Neuronal stem cell (in vitro differentiated cells): ENCODE measurements at regions not wholly inside any gene's neighbourhood (a gene's known extent, or its start where the extent isn't known, plus 50 kb on each side); places are given as distances from the start of the nearest gene placed in this dataset.
A peak's percentile ranks its signal among the peaks of the same experiment; 100 is the strongest.
"Not testable (repeated sequence)": the region's sequence is repeated elsewhere in the genome, so short reads cannot be mapped to it uniquely, and the experiment has no call there.

ENCODE experiments used
- DNase-seq: peaks from one replicate; pipeline ENCODE4 v3.0.0-alpha.2; 2013; ENCODE audit warnings: low spot score
- H2AFZ ChIP-seq: one replicate; pipeline ENCODE4 v1.6.1; 2013; ENCODE audit warnings: mild to moderate bottlenecking, low read length, inconsistent platforms
- H2AK5ac ChIP-seq: 2 replicates; pipeline ENCODE4 v1.6.1; 2013; ENCODE audit warnings: low read depth, mild to moderate bottlenecking, inconsistent platforms, low read length, moderate library complexity, mixed read lengths
- H2BK120ac ChIP-seq: 2 replicates; pipeline ENCODE4 v1.6.1; 2013; ENCODE audit warnings: low read depth, mild to moderate bottlenecking, inconsistent platforms, low read length, moderate library complexity, mixed read lengths
- H2BK12ac ChIP-seq: one replicate; pipeline ENCODE4 v1.6.1; 2013; ENCODE audit warnings: low read length, inconsistent platforms
- H2BK15ac ChIP-seq: 2 replicates; pipeline ENCODE4 v1.6.1; 2013; ENCODE audit warnings: mild to moderate bottlenecking, low read length, inconsistent platforms, mixed read lengths
- H2BK5ac ChIP-seq: one replicate; pipeline ENCODE4 v1.6.1; 2013; ENCODE audit warnings: inconsistent platforms, mild to moderate bottlenecking, low read length, moderate library complexity
- H3K14ac ChIP-seq: one replicate; pipeline ENCODE4 v1.6.1; 2013; ENCODE audit warnings: low read length, inconsistent platforms
- H3K18ac ChIP-seq: 2 replicates; pipeline ENCODE4 v1.6.1; 2013; ENCODE audit warnings: low read length, inconsistent platforms
- H3K23ac ChIP-seq: 2 replicates; pipeline ENCODE4 v1.6.1; 2013; ENCODE audit warnings: low read depth, mild to moderate bottlenecking, mixed read lengths, low read length, inconsistent platforms; ENCODE audit not compliant: poor library complexity
- H3K27ac ChIP-seq: replicated peaks from 3 replicates; pipeline ENCODE4 v1.5.1; 2013; ENCODE audit warnings: low read length, inconsistent platforms
- H3K27me3 ChIP-seq, 3 experiments: 2 replicates each; pipeline ENCODE4 v1.6.1; 2013; ENCODE audit warnings: low read length in 3 of 3, mild to moderate bottlenecking in 2 of 3, inconsistent platforms in 1 of 3, low read depth in 1 of 3, mixed read lengths in 1 of 3, moderate library complexity in 1 of 3; ENCODE audit not compliant: control insufficient read depth in 3 of 3, insufficient read depth in 3 of 3
- H3K36me3 ChIP-seq, 2 donors: replicated peaks in 1 of 2; 2 replicates each; pipeline ENCODE4 v1.6.1; 2013; ENCODE audit warnings: low read length in 2 of 2; ENCODE audit not compliant: control insufficient read depth in 2 of 2, insufficient read depth in 2 of 2
- H3K4ac ChIP-seq: 2 replicates; pipeline ENCODE4 v1.6.1; 2013; ENCODE audit warnings: inconsistent platforms, mild to moderate bottlenecking, low read length, moderate library complexity
- H3K4me1 ChIP-seq, 2 donors: 1 replicate in 1 of 2; 2 replicates in 1 of 2; pipeline ENCODE4 v1.6.1; 2013; ENCODE audit warnings: low read length in 2 of 2, low read depth in 1 of 2; ENCODE audit not compliant: control insufficient read depth in 2 of 2, insufficient read depth in 1 of 2
- H3K4me2 ChIP-seq: one replicate; pipeline ENCODE4 v1.6.1; 2013; ENCODE audit warnings: mild to moderate bottlenecking, low read length, inconsistent platforms; ENCODE audit not compliant: insufficient read depth, poor library complexity, severe bottlenecking
- H3K4me3 ChIP-seq, 2 donors: 2 replicates each; pipeline ENCODE4 v1.5.1; 2013; ENCODE audit warnings: low read length in 2 of 2, mild to moderate bottlenecking in 2 of 2, inconsistent platforms in 1 of 2, moderate library complexity in 1 of 2
- H3K79me1 ChIP-seq: one replicate; pipeline ENCODE4 v1.6.1; 2013; ENCODE audit warnings: low read depth, mild to moderate bottlenecking, inconsistent platforms, low read length, moderate library complexity
- H3K9ac ChIP-seq: one replicate; pipeline ENCODE4 v1.6.1; 2013; ENCODE audit warnings: mild to moderate bottlenecking, low read depth, low read length, inconsistent platforms; ENCODE audit not compliant: poor library complexity
- H3K9me3 ChIP-seq, 2 donors: replicated peaks in 1 of 2; 2 replicates each; pipeline versions ENCODE3 to v1.6.1; 2013; ENCODE audit warnings: low read length in 2 of 2, mild to moderate bottlenecking in 2 of 2, inconsistent platforms in 1 of 2, low read depth in 1 of 2, mixed read lengths in 1 of 2, moderate library complexity in 1 of 2; ENCODE audit not compliant: control insufficient read depth in 2 of 2, insufficient read depth in 1 of 2
- H4K8ac ChIP-seq: one replicate; pipeline ENCODE4 v1.6.1; 2013; ENCODE audit warnings: low read depth, mild to moderate bottlenecking, inconsistent platforms, low read length, moderate library complexity
- H4K91ac ChIP-seq: one replicate; pipeline ENCODE4 v1.6.1; 2013; ENCODE audit warnings: low read length, low read depth, mild to moderate bottlenecking, inconsistent platforms; ENCODE audit not compliant: poor library complexity
- WGBS, 2 donors: extraction: QIAGEN DNeasy Blood & Tissue Kit; methylation state at CpG; one replicate each; pipeline ENCODE4 v1.1.7; 2013; ENCODE audit warnings: missing lambda C conversion rate in 2 of 2, mixed read lengths in 1 of 2; ENCODE audit not compliant: insufficient read length in 2 of 2, insufficient replicate concordance in 1 of 2; ENCODE audit errors: extremely low coverage in 2 of 2; 5-methylcytosine and 5-hydroxymethylcytosine counted together

GRCh38 chr17:30709561-30710275 lies 114.8 kb downstream of the CRLF3 start:
- Histone ChIP-seq H2AK5ac (peak overlapping the region; percentile 28), H3K4me2 (peak overlapping the region; percentile 89), H3K23ac (peak overlapping the region; percentile 20), H2AFZ (peak overlapping the region; percentile 73), H3K79me1 (peaks cover 18% of the 10 kb centered on the region), H3K4me3 (peak overlapping the region; percentile 64 to 94), H2BK5ac (peak overlapping the region; percentile 87), H3K9ac (peak overlapping the region; percentile 94), H3K18ac (peak overlapping the region; percentile 90)
- not testable (repeated sequence) for H4K91ac ChIP-seq, H2BK120ac ChIP-seq, H3K4ac ChIP-seq, H4K8ac ChIP-seq, H3K36me3 ChIP-seq, H3K9me3 ChIP-seq, DNase-seq, H2BK12ac ChIP-seq, H2BK15ac ChIP-seq, H3K4me1 ChIP-seq, H3K27me3 ChIP-seq, H3K27ac ChIP-seq, H3K14ac ChIP-seq
- WGBS, 2 donors = no CpG with 5 or more reads among the region's 81 CpGs

- peak overlapping the region; percentile 92 for H2AFZ ChIP-seq
- not testable (repeated sequence) for H3K27me3 ChIP-seq, H2AK5ac ChIP-seq, H3K36me3 ChIP-seq, H3K4ac ChIP-seq, H2BK12ac ChIP-seq, H3K23ac ChIP-seq, DNase-seq, H4K91ac ChIP-seq, H3K9me3 ChIP-seq, H2BK120ac ChIP-seq, H4K8ac ChIP-seq, H2BK5ac ChIP-seq, H3K9ac ChIP-seq, H3K14ac ChIP-seq, H2BK15ac ChIP-seq, H3K4me1 ChIP-seq
- peak overlapping the region; percentile 99 for H3K27ac ChIP-seq
- no CpG with 5 or more reads among the region's 64 CpGs for WGBS, 2 donors
- H3K18ac ChIP-seq = peak overlapping the region; percentile 89
- H3K4me2 ChIP-seq = peak overlapping the region; percentile 33
- H3K79me1 ChIP-seq = peaks cover 18% of the 10 kb centered on the region
- peak overlapping the region; percentile 64 to 94 for H3K4me3 ChIP-seq
Observed at GRCh38 chr17:30709096-30709495, 115.4 kb downstream of the CRLF3 start.

DNA sequence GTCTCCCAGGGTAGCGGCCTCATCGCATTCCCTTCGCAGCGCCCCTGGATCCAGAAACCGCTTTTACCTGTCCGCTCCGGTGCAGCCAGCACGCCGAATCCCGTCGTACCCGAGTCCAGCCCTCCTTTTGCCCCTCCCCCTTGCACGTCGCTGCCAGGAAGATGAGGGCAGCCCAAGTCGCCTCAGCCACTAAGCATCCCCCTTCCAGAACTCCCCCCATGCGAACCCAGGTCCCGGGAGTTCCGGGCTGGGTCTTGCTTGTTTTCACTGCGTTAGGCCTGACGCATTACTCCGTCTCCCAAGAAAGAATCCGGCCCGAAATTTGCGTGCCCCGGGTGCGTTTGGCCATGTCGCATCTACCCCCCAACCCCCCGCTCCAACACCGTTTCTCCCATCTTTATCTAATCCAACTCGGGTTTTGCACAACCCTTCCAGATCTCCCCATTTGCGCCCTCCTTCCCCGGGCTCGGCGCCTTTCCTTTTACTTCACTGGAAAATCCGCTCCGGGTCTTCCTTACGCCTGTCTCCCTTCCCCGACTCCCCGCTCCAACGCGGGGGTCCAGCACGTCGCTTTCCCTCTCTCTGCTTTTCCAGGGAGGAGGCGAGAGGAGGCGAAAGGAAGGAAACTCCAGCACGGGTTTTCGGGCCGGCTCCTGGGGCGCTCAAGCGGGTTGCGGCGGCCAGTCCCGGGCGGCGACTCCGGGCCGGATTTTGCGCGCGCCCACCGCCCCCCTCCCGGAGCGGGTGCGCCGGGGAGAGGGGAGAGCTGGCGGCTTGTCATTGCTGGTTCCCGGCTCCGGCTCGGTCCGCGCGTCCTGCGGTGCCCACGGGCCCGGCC lies 116.0 kb downstream of the CRLF3 start:
- H3K4ac ChIP-seq, H3K14ac ChIP-seq, H3K9me3 ChIP-seq, H2AK5ac ChIP-seq, H3K27me3 ChIP-seq, H3K9ac ChIP-seq, H3K36me3 ChIP-seq, H2BK15ac ChIP-seq, H2BK120ac ChIP-seq, H4K8ac ChIP-seq, H4K91ac ChIP-seq, H3K4me1 ChIP-seq, H3K23ac ChIP-seq, H2BK12ac ChIP-seq: not testable (repeated sequence)
- peak overlapping the region; percentile 93 for H3K18ac ChIP-seq
- DNase-seq = peak; percentile 94
- peak overlapping the region; percentile 69 for H3K4me2 ChIP-seq
- peak overlapping the region; percentile 93 for H2BK5ac ChIP-seq
- peak overlapping the region; percentile 64 to 94 for H3K4me3 ChIP-seq
- WGBS, 2 donors = no CpG with 5 or more reads among the region's 75 CpGs
- H2AFZ ChIP-seq = peak overlapping the region; percentile 92
- H3K27ac ChIP-seq = peak overlapping the region; percentile 99
- H3K79me1 ChIP-seq = peaks cover 18% of the 10 kb centered on the region

DNA sequence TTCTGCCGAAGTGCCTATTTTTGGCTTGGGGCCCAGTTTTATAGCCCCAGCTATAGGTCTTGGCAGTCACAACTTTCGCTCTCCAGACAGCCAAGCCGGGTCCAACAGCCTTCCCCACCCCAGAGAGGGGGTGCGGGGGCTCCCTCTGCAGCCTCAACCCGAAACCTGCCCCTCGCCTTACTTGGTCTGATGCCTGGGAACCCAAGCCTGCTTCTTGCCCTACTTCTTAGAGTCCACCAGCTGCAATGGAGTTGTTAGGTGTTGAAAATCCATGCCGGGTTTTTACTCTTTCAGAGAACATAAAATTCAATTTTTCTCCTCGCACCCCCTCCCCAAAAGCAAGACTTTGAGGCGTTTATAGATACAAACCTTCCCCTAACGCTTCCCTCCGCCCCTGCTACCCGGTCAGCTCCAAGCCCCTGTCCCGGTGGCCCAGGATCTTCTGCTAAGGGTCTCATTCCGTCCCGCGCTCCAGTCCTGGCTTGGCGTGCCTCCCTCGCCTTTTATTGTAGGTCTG lies 116.7 kb downstream of the CRLF3 start:
- not testable (repeated sequence) for H4K91ac ChIP-seq, H3K36me3 ChIP-seq, H2BK12ac ChIP-seq, DNase-seq, H3K4ac ChIP-seq, H3K4me1 ChIP-seq, H2BK15ac ChIP-seq, H2AK5ac ChIP-seq, H4K8ac ChIP-seq, H3K27me3 ChIP-seq, H2BK120ac ChIP-seq, H3K9me3 ChIP-seq, H3K23ac ChIP-seq
- peak overlapping the region; percentile 93 for H3K18ac ChIP-seq
- WGBS, 2 donors = no CpG with 5 or more reads among the region's 18 CpGs
- peak overlapping the region; percentile 89 for H3K14ac ChIP-seq
- peak overlapping the region; percentile 92 for H2AFZ ChIP-seq
- peaks cover 16% of the 10 kb centered on the region for H3K79me1 ChIP-seq
- H2BK5ac ChIP-seq = peak overlapping the region; percentile 93
- peak overlapping the region; percentile 99 for H3K27ac ChIP-seq
- peak overlapping the region; percentile 69 for H3K4me2 ChIP-seq
- H3K4me3 ChIP-seq = peak overlapping the region; percentile 64 to 94
- peak overlapping the region; percentile 60 for H3K9ac ChIP-seq
